H1 (cell line): ENCODE measurements at regions not wholly inside any gene's neighbourhood (a gene's known extent, or its start where the extent isn't known, plus 50 kb on each side); places are given as distances from the start of the nearest gene placed in this dataset.

Experiments used
- CTCF ChIA-PET: fragments of 300-600 bp; sonication (Branson Sonifier 250); formaldehyde crosslinking; loops from one replicate; lab custom pipeline; 2021; ENCODE audit not compliant: partially characterized antibody; lab: Charles Lee
- POLR2A ChIA-PET: fragments of 300-600 bp; sonication (Branson Sonifier 250); formaldehyde crosslinking; loops from one replicate; lab custom pipeline; 2021; ENCODE audit warnings: inconsistent platforms; ENCODE audit not compliant: partially characterized antibody; lab: Charles Lee
- DNase-seq, 2 experiments: peaks; one replicate each; pipeline versions ENCODE4 v3.0.0 to v3.0.0-alpha.2; 2010 to 2022; ENCODE audit warnings: low spot score in 2 of 2, low read depth in 1 of 2, mixed read lengths in 1 of 2
- FAIRE-seq: peaks from 2 replicates; lab custom pipeline; 2011; peaks lifted over from hg19 to GRCh38; lab: Jason Lieb, UNC
- H2AFZ ChIP-seq: 2 replicates; pipeline ENCODE4 v1.8.1; 2012; ENCODE audit warnings: low read length, inconsistent platforms
- H2AK5ac ChIP-seq: 2 replicates; pipeline ENCODE4 v1.6.1; 2013; ENCODE audit warnings: low read depth, low read length
- H2BK120ac ChIP-seq: replicated peaks from 2 replicates; pipeline ENCODE3; 2013; ENCODE audit warnings: low read depth, low read length, inconsistent platforms
- H2BK12ac ChIP-seq: 2 replicates; pipeline ENCODE4 v1.6.1; 2013; ENCODE audit warnings: low read depth, low read length
- H2BK15ac ChIP-seq: 2 replicates; pipeline ENCODE4 v1.6.1; 2013; ENCODE audit warnings: low read length
- H2BK20ac ChIP-seq: 2 replicates; pipeline ENCODE4 v1.6.1; 2013; ENCODE audit warnings: low read length
- H2BK5ac ChIP-seq: 2 replicates; pipeline ENCODE4 v1.6.1; 2013; ENCODE audit warnings: low read depth, low read length
- H3K14ac ChIP-seq: 2 replicates; pipeline ENCODE4 v1.6.1; 2013; ENCODE audit warnings: inconsistent platforms; ENCODE audit not compliant: insufficient read length
- H3K18ac ChIP-seq: 2 replicates; pipeline ENCODE4 v1.6.1; 2013; ENCODE audit warnings: low read length; ENCODE audit errors: extremely low read depth
- H3K23ac ChIP-seq: 2 replicates; pipeline ENCODE4 v1.6.1; 2013; ENCODE audit warnings: inconsistent platforms; ENCODE audit not compliant: insufficient read length
- H3K23me2 ChIP-seq: 2 replicates; pipeline ENCODE4 v1.6.1; 2013; ENCODE audit warnings: low read depth, low read length
- H3K27ac ChIP-seq: 2 replicates; pipeline ENCODE4 v1.6.1; 2011; ENCODE audit warnings: low read depth, low read length, inconsistent platforms
- H3K27me3 ChIP-seq, 4 experiments: replicated peaks in 1 of 4; 1 replicate in 1 of 4; 2 replicates in 3 of 4; pipeline versions ENCODE4 v1.6.1 to v1.8.1; 2011 to 2013; ENCODE audit warnings: low read length in 3 of 4, mild to moderate bottlenecking in 3 of 4, inconsistent platforms in 2 of 4, mixed read lengths in 2 of 4, moderate library complexity in 1 of 4; ENCODE audit not compliant: control insufficient read depth in 3 of 4, insufficient read depth in 3 of 4; ENCODE audit errors: extremely low read depth in 1 of 4
- H3K36me3 ChIP-seq, 4 experiments: 2 replicates each; pipeline versions ENCODE4 v1.6.1 to v1.8.1; 2011 to 2013; ENCODE audit warnings: mild to moderate bottlenecking in 4 of 4, low read length in 3 of 4, moderate library complexity in 2 of 4, control low read depth in 1 of 4, inconsistent platforms in 1 of 4; ENCODE audit not compliant: insufficient read depth in 4 of 4, control insufficient read depth in 2 of 4
- H3K4ac ChIP-seq: replicated peaks from 2 replicates; pipeline ENCODE3; 2013; ENCODE audit warnings: low read length, low read depth, mixed read lengths, inconsistent platforms; ENCODE audit not compliant: insufficient read length
- H3K4me1 ChIP-seq, 4 experiments: replicated peaks in 1 of 4; 1 replicate in 1 of 4; 2 replicates in 3 of 4; pipeline versions ENCODE4 v1.6.1 to v1.8.1; 2011 to 2013; ENCODE audit warnings: low read length in 3 of 4, inconsistent platforms in 2 of 4, mixed read lengths in 1 of 4; ENCODE audit not compliant: insufficient read depth in 4 of 4, control insufficient read depth in 3 of 4
- H3K4me2 ChIP-seq, 2 experiments: 2 replicates each; pipeline versions ENCODE4 v1.6.1 to v1.8.1; 2011 to 2013; ENCODE audit warnings: low read depth in 2 of 2, low read length in 2 of 2, control low read depth in 1 of 2, inconsistent platforms in 1 of 2, mild to moderate bottlenecking in 1 of 2; ENCODE audit not compliant: insufficient read depth in 1 of 2
- H3K4me3 ChIP-seq, 4 experiments: fragments of 200-600, 300-600 bp in 1 of 4; sonication (generic), shearing (Covaris generic), sonication (Bioruptor Twin) in 1 of 4; 2 replicates each; pipeline versions ENCODE4 v1.5.1 to v1.8.1; 2011 to 2016; ENCODE audit warnings: low read length in 4 of 4, low read depth in 3 of 4, control low read depth in 2 of 4, inconsistent platforms in 2 of 4, mild to moderate bottlenecking in 2 of 4, mixed read lengths in 1 of 4, moderate library complexity in 1 of 4; ENCODE audit not compliant: insufficient read depth in 2 of 4; ENCODE audit errors: extremely low read depth in 1 of 4
- H3K56ac ChIP-seq: replicated peaks from 2 replicates; pipeline ENCODE3; 2013; ENCODE audit warnings: low read depth, mild to moderate bottlenecking, mixed read lengths, low read length, inconsistent platforms; ENCODE audit not compliant: insufficient read length
- H3K79me1 ChIP-seq: 2 replicates; pipeline ENCODE4 v1.6.1; 2013; ENCODE audit warnings: low read depth, low read length, control low read depth
- H3K79me2 ChIP-seq, 2 experiments: 2 replicates each; pipeline versions ENCODE4 v1.6.1 to v1.8.1; 2012 to 2013; ENCODE audit warnings: low read length in 2 of 2, mild to moderate bottlenecking in 2 of 2, inconsistent platforms in 1 of 2; ENCODE audit not compliant: insufficient read depth in 2 of 2, control insufficient read depth in 1 of 2
- H3K9ac ChIP-seq, 4 experiments: replicated peaks in 1 of 4; 1 replicate in 1 of 4; 2 replicates in 3 of 4; pipeline versions ENCODE4 v1.6.1 to v1.8.1; 2011 to 2013; ENCODE audit warnings: low read depth in 3 of 4, low read length in 3 of 4, control low read depth in 2 of 4, mild to moderate bottlenecking in 2 of 4, moderate library complexity in 2 of 4, inconsistent platforms in 1 of 4; ENCODE audit errors: extremely low read depth in 1 of 4
- H3K9me3 ChIP-seq, 2 experiments: 2 replicates each; pipeline versions ENCODE4 v1.6.1 to v1.8.1; 2012 to 2013; ENCODE audit warnings: mild to moderate bottlenecking in 2 of 2, moderate library complexity in 2 of 2, control low read depth in 1 of 2, inconsistent platforms in 1 of 2, low read depth in 1 of 2, low read length in 1 of 2, mixed read lengths in 1 of 2; ENCODE audit not compliant: insufficient read depth in 2 of 2
- H4K20me1 ChIP-seq, 2 experiments: replicated peaks in 1 of 2; 2 replicates each; pipeline versions ENCODE3 to v1.8.1; 2011 to 2013; ENCODE audit warnings: inconsistent platforms in 2 of 2, low read length in 2 of 2, mild to moderate bottlenecking in 1 of 2; ENCODE audit not compliant: insufficient read depth in 2 of 2, control insufficient read depth in 1 of 2
- H4K5ac ChIP-seq: 2 replicates; pipeline ENCODE4 v1.6.1; 2013; ENCODE audit warnings: low read length, low read depth, mixed read lengths, inconsistent platforms; ENCODE audit not compliant: insufficient read length
- H4K8ac ChIP-seq: 2 replicates; pipeline ENCODE4 v1.8.0; 2013; ENCODE audit warnings: mild to moderate bottlenecking, moderate library complexity, low read length, inconsistent platforms; ENCODE audit not compliant: insufficient read depth; ENCODE audit errors: extremely low read depth
- H4K91ac ChIP-seq: replicated peaks from 2 replicates; pipeline ENCODE3; 2013; ENCODE audit warnings: low read length, mixed read lengths, inconsistent platforms; ENCODE audit not compliant: insufficient read length
- CREB1 ChIP-seq: IDR thresholded peaks from 2 replicates; pipeline ENCODE4 v1.6.1; 2012; ENCODE audit warnings: inconsistent platforms
- CTCF ChIP-seq, 3 experiments: IDR thresholded peaks; 1 replicate in 2 of 3; 2 replicates in 1 of 3; pipeline versions ENCODE4 v1.5.1 to v1.6.1; 2011; ENCODE audit warnings: low read length in 3 of 3, mild to moderate bottlenecking in 3 of 3, inconsistent platforms in 2 of 3, low read depth in 1 of 3, moderate library complexity in 1 of 3; ENCODE audit not compliant: insufficient read depth in 1 of 3; ENCODE audit errors: control extremely low read depth in 1 of 3
- EP300 ChIP-seq, 2 experiments: IDR thresholded peaks; 1 replicate in 1 of 2; 2 replicates in 1 of 2; pipeline ENCODE4 v1.6.1; 2011 to 2012; ENCODE audit warnings: low read depth in 2 of 2, low read length in 2 of 2, mild to moderate bottlenecking in 2 of 2, borderline replicate concordance in 1 of 2, inconsistent platforms in 1 of 2, moderate library complexity in 1 of 2
- EZH2 ChIP-seq: fragments of 200-600 bp; sonication (generic); IDR thresholded peaks from 2 replicates; pipeline ENCODE4 v1.7.1; 2012; ENCODE audit warnings: low read depth, mild to moderate bottlenecking, moderate library complexity, low read length, inconsistent platforms; ENCODE audit not compliant: severe bottlenecking
- JUN ChIP-seq: IDR thresholded peaks from 2 replicates; pipeline ENCODE4 v1.6.1; 2011; ENCODE audit warnings: low read depth, mild to moderate bottlenecking, improper control_type of control experiment, low read length
- JUND ChIP-seq: IDR thresholded peaks from 2 replicates; pipeline ENCODE4 v1.6.1; 2011; ENCODE audit warnings: mild to moderate bottlenecking, improper control_type of control experiment, low read length
- KDM4A ChIP-seq: IDR thresholded peaks from one replicate; pipeline ENCODE4 v1.7.1; 2012; ENCODE audit warnings: low read depth, mild to moderate bottlenecking, moderate library complexity, low read length, inconsistent platforms; ENCODE audit not compliant: severe bottlenecking
- POLR2A ChIP-seq, 2 experiments: IDR thresholded peaks; 1 replicate in 1 of 2; 2 replicates in 1 of 2; pipeline ENCODE4 v1.6.1; 2011; ENCODE audit warnings: low read depth in 2 of 2, low read length in 2 of 2, mild to moderate bottlenecking in 2 of 2; ENCODE audit errors: control extremely low read depth in 1 of 2
- RNF2 ChIP-seq: fragments of 200-900, 300-1000 bp; sonication (generic); IDR thresholded peaks from 2 replicates; pipeline ENCODE4 v1.7.1; 2016; ENCODE audit warnings: borderline replicate concordance, low read depth, mild to moderate bottlenecking, antibody characterized with exemption, low read length; ENCODE audit not compliant: poor library complexity, severe bottlenecking; ENCODE audit errors: missing control alignments
- SIRT6 ChIP-seq: IDR thresholded peaks from one replicate; pipeline ENCODE4 v1.7.1; 2012; ENCODE audit warnings: low read length, inconsistent platforms
- SP4 ChIP-seq: IDR thresholded peaks from 2 replicates; pipeline ENCODE4 v1.6.1; 2012; ENCODE audit warnings: low read length, inconsistent platforms
- TAF7 ChIP-seq: optimal IDR thresholded peaks from 2 replicates; pipeline ENCODE3; 2011; ENCODE audit warnings: low read depth, mild to moderate bottlenecking, inconsistent platforms, low read length, moderate library complexity, borderline replicate concordance
- YY1 ChIP-seq: IDR thresholded peaks from 2 replicates; pipeline ENCODE4 v1.6.1; 2011; ENCODE audit warnings: low read depth, mild to moderate bottlenecking, low read length
- WGBS, 2 experiments: shearing (Covaris generic) in 1 of 2; methylation state at CpG; one replicate each; pipeline versions ENCODE4 v1.1.6 to v1.1.7; 2013 to 2015; ENCODE audit warnings: low lambda C conversion rate in 2 of 2, mixed read lengths in 2 of 2, inconsistent platforms in 1 of 2, low coverage in 1 of 2, missing lambda C conversion rate in 1 of 2; ENCODE audit not compliant: insufficient replicate concordance in 2 of 2, insufficient coverage in 1 of 2, insufficient read length in 1 of 2; ENCODE audit errors: extremely low coverage in 1 of 2, missing lambda C conversion rate in 1 of 2; 5-methylcytosine and 5-hydroxymethylcytosine counted together

- Histone ChIP-seq H3K4me1 (peaks cover 0 to 7% (median 1%) of the 10 kb centered on the region in 4 experiments; a peak in 2 of 7 replicates), H3K18ac (no peak overlapping the region), H3K23ac (no peak overlapping the region), H2BK5ac (no peak overlapping the region), H3K4me2 (no peak overlapping the region), H4K8ac (no peak overlapping the region), H4K20me1 (no peaks in the 10 kb centered on the region), H2AFZ (no peak overlapping the region), H2AK5ac (no peak overlapping the region), H3K9me3 (no peaks in the 10 kb centered on the region), H4K91ac (no peak overlapping the region), H3K79me2 (no peaks in the 10 kb centered on the region), H3K14ac (no peak overlapping the region), H3K27me3 (no peaks in the 10 kb centered on the region), H3K79me1 (no peaks in the 10 kb centered on the region), H3K9ac (no peak overlapping the region), H3K56ac (no peak overlapping the region), H2BK15ac (no peak overlapping the region), H3K4me3 (no peak overlapping the region), H2BK12ac (no peak overlapping the region), H3K36me3 (no peaks in the 10 kb centered on the region), H3K23me2 (no peaks in the 10 kb centered on the region), H2BK20ac (no peak overlapping the region), H3K4ac (no peak overlapping the region), H4K5ac (no peak overlapping the region), H2BK120ac (no peak overlapping the region), H3K27ac (no peak overlapping the region)
- CTCF ChIA-PET: interaction anchor here (1.6 kb wide), 1 partner anchor 10 kb away, joined by 3 read pairs; no protein-coding TSS in a partner anchor
- FAIRE-seq (no peak), DNase-seq (no peak)
- POLR2A ChIA-PET: no interaction called here
- 80% methylated on average over 3 of the region's 3 CpGs; no CpG with 5 or more reads in 1 of the 2 experiments for WGBS, 2 experiments
- no peak for TF ChIP-seq SIRT6
- TF ChIP-seq JUND: no peak
- TF ChIP-seq CREB1: no peak
- TF ChIP-seq YY1: no peak
- TF ChIP-seq POLR2A (IDR thresholded peaks at IDR 0.05; ENCODE audit: control extremely low read depth in 1 of 2, low read depth in 2 of 2, low read length in 2 of 2): no peak
- TF ChIP-seq CTCF (IDR thresholded peaks at IDR 0.05; ENCODE audit: control extremely low read depth in 1 of 3, insufficient read depth in 1 of 3, low read depth in 1 of 3, low read length in 3 of 3): no peak
- TF ChIP-seq EZH2: no peak
- TF ChIP-seq KDM4A: no peak
- no peak for TF ChIP-seq EP300 (IDR thresholded peaks at IDR 0.05; ENCODE audit: borderline replicate concordance in 1 of 2, low read depth in 2 of 2, low read length in 2 of 2)
- TF ChIP-seq TAF7: no peak
- TF ChIP-seq SP4: no peak
- no peak for TF ChIP-seq RNF2
- TF ChIP-seq JUN: no peak
These were observed 564.8 kb downstream of the RFPL4B start for GRCh38 chr6:112911959-112912358.
